HK-2 (cell line): ENCODE measurements at regions not wholly inside any gene's neighbourhood (a gene's known extent, or its start where the extent isn't known, plus 50 kb on each side); places are given as distances from the start of the nearest gene placed in this dataset.
"Not testable (repeated sequence)": the region's sequence is repeated elsewhere in the genome, so short reads cannot be mapped to it uniquely, and the experiment has no call there.

Experiments
- DNase-seq: peaks from one replicate; pipeline ENCODE4 v3.0.0-alpha.2; 2018; ENCODE audit not compliant: unreplicated experiment

DNA sequence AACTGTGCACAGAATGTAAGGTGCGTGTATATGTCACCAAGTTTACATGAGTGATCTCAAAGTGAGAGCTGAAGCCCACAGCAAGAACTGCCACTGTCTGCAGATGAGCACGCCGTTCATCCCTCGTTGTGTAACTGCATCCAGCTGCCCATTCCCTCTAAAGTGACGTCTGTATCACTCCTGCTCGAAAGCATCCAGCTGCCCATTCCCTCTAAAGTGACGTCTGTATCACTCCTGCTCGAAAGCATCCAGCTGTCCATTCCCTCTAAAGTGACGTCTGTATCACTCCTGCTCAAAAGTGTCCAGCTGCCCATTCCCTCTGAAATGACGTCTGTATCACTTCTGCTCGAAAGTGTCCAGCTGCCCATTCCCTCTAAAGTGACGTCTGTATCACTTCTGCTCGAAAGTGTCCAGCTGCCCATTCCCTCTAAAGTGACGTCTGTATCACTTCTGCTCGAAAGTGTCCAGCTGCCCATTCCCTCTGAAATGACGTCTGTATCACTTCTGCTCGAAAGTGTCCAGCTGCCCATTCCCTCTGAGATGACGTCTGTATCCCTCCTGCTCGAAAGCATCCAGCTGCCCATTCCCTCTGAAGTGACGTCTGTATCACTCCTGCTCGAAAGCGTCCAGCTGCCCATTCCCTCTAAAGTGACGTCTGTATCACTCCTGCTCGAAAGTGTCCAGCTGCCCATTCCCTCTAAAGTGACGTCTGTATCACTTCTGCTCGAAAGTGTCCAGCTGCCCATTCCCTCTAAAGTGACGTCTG is 871.4 kb downstream of the TRIML1 start:
- DNase-seq, result not testable (repeated sequence)

- DNase-seq, result peak; percentile 8
Observed at GRCh38 chr4:189021831-189022230, 882.6 kb downstream of the TRIML1 start.

- peak; percentile 7 for DNase-seq
Observed at GRCh38 chr4:189022440-189023035, 883.3 kb downstream of the TRIML1 start.

- DNase-seq, result no peak
Observed at GRCh38 chr4:189029976-189030504, 890.8 kb downstream of the TRIML1 start.

DNA sequence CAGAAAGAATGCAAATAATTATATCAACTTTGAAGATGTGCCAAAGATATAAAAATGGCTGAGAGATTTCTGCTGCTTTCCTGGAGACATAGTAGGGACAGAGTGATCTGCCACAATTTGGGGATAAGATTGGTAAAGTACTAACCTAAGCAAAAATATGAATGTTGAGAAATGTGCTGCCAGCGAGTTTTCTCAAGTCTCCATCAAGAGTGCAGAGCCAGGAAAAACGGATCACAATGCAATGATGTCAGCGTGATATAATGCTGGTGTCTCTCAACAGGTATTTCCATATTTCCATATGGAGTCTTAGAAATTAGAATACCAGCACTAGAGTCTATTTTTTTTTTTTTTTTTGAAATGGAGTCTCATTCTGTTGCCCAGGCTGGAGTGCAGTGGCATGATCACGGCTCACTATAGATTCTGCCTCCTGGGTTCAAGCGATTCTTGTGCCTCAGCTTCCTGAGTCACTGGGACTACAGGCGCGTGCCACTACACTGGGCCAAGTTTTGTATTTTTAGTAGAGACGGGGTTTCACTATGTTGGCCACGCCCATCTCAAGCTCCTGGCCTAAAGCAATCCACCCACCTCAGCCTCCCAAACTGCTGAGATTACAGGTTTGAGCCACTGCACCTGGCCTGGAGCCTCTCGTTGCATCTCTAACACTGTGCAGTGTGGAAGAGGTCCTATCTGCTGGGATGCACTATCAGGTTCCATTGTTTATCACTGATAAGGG is 893.5 kb downstream of the TRIML1 start:
- DNase-seq, result no peak

DNA sequence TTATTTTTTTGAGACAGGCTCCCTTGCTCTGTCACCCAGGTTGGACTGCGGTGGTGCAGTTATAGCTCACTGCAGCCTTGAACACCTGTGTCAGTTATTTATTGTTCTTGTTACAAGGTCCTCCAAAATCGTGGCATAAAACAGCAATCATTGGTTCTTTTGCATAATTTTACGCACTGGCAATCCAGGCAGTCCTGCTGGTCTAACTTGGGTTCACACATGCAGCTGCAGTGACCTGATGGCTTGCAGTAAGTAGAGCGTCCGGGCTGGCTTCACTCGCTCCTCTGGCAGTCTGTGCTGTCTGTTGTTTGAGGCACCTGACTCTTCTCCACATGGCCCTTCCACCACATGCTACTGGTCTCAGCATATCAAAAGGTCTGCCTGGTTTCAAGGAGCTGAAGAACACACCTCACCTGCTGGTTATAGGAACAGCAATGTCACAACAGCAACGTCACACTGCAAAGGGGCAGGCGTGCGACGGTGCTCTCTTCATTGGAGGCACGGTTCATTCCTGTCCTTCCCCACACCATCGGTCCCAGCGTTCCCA is 894.6 kb downstream of the TRIML1 start:
- no peak for DNase-seq

DNA sequence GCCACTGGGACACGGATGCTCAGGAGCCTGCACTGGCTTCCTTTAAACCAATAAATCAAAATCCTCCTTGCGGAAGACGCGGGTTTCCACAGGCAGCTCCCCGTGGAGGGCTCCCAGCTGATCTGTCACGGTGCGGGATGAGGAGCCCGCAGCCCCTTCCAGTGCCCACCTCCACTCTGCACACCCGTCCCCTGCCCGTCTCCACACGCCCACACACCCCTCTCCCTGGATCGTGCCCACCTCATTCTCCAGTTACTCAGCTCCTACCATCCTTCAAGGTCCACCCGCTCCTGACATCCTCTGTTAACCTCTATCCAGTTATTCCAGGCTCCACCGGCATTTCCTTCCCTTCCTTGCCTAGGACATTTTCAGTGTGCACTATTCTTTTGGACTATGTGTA is 895.9 kb downstream of the TRIML1 start:
- DNase-seq, result no peak

- no peak for DNase-seq
Observed at GRCh38 chr4:189035654-189036053, 896.4 kb downstream of the TRIML1 start.

- DNase-seq, result no peak
Observed at GRCh38 chr4:189036906-189037305, 897.7 kb downstream of the TRIML1 start.

- DNase-seq, result no peak
Observed at GRCh38 chr4:189046642-189047041, 894.0 kb upstream of the FRG1 start.

DNA sequence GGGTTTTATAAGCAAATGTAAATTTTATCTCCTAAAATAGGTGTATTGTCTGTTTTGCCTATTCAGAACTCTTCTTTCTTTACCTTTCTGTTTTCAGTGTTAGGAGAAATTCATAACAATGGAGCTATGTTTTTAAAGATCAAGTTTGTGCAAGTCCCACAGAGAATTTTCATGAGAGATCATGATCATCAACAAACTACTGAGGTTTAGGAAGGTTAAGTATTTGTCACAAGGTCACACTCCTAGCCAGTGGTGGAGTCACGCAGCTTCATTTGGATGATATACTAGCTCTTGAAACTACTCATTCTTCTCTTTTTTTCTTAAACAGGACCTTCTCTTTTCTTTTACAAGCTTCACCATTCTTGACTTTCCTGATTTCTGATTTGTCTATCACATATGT is 892.6 kb upstream of the FRG1 start:
- DNase-seq, result no peak

- DNase-seq, result no peak
Observed at GRCh38 chr4:189049682-189050081, 891.0 kb upstream of the FRG1 start.

GRCh38 chr4:189050643-189051042 is 890.0 kb upstream of the FRG1 start:
- no peak for DNase-seq

DNA sequence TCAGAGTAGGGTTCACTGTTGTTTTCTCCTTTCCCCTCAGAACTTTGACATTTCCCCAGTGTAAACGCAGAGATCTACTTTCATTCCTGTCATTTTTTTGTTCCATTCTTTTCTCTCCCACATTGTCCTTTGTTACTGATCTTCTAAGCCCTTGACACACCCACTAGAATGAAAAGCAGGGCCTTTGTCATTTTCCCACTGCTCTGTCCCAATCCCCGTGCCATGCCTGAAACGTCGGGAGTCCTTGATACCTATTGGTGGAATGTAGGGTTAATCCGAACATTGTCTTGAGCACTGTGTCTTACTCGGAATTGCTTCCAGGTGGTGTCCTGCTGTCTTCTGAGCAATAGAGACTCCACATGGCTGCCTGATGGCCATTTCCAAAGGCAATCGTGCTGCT is 887.1 kb upstream of the FRG1 start:
- DNase-seq, result no peak

DNA sequence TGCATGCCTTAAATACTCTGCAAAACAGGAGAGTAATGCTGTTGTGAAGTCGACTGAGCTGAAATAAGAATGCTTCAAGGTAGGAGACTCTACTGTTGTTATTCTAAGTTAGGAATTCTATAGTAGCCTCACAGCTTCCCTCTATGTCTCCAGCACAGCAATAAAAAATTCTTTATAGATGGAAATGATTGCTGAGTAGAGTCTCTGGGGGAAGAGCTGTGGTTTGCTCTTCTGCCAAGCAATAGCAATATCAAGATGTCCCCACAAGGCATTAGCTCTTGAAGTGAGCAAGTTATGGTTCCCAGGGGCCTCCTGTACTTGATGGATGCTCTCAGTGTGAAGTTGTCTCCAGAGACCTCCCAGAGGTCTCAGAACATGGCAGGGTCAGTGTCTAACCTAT is 880.6 kb upstream of the FRG1 start:
- DNase-seq, result no peak

- DNase-seq, result no peak
Observed at GRCh38 chr4:189062047-189062820, 878.4 kb upstream of the FRG1 start.

DNA sequence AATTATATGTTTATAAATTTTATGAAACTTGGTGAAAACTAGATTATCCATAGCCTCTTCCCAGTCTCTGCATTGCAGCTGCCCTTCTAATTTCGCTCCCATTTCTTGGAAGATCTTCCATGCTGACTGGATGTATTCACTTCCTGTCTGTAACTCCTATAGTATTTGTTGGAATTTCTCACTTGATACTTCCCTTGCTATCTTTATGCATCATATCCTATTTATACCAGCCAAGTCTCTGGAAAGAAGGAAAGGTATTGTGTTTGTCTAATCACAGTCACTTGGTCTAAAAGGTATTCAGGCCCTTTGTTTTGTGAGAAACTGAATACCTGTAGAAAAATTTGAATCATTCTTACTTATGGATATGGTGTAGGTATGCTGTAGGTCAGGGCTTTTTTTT is 870.9 kb upstream of the FRG1 start:
- no peak for DNase-seq

DNA sequence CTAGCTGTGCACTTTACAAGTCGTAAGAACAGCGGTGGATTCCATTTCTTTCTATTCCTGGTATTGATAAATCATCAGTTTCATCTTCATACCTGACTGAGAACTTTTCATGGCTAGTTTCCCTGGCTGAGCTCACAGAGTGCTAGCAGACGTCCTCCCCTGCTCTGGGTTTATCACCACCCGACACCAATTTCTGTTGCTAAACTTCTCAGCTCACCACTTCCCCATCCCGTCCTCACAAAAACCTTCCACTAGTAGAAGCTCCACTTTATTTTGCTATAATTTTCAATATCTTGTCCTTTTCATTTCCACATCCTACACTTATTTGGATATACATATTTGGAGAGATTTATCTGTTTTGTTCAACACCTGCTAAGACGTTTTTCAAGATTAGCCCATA is 869.4 kb upstream of the FRG1 start:
- DNase-seq, result no peak

- no peak for DNase-seq
Observed at GRCh38 chr4:189073739-189074138, 866.9 kb upstream of the FRG1 start.

GRCh38 chr4:189081826-189082225 is 858.8 kb upstream of the FRG1 start:
- no peak for DNase-seq

GRCh38 chr4:189083769-189084168 is 856.9 kb upstream of the FRG1 start:
- DNase-seq, result no peak

DNA sequence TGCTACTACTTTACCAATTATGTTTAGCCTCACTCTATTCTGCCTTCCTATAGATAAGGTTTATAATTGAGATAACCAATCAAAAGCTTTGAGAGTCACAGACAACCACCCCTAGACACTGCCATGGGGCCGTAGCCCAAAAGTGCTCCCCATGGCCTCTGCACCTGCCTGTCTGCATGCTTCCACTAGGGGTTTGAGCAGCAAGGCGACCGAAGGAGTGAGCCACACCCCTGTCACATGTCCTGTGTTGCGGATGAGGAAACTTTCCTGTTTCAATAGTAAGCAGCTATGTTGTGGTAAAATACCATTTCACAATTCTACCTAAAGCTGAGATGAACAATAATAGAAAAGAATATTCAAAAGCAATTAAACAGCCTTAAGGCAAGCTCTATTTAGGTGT is 856.0 kb upstream of the FRG1 start:
- DNase-seq, result no peak
